HG03432 (cell line): ENCODE measurements at regions not wholly inside any gene's neighbourhood (a gene's known extent, or its start where the extent isn't known, plus 50 kb on each side); places are given as distances from the start of the nearest gene placed in this dataset.

Experiments used
- ATAC-seq: cut with Tn5 transposase; IDR thresholded peaks from one replicate; pipeline ENCODE4 v1.9.1; 2021; ENCODE audit warnings: mild to moderate bottlenecking, moderate library complexity; ENCODE audit not compliant: unreplicated experiment

- no peak for ATAC-seq
These were observed 73.9 kb upstream of the PIAS1 start for GRCh38 chr15:67980171-67980570.

- no peak for ATAC-seq
These were observed 73.1 kb upstream of the PIAS1 start for GRCh38 chr15:67980773-67981685.

GRCh38 chr15:67981848-67982247, 72.3 kb upstream of the PIAS1 start:
- ATAC-seq = no peak

DNA sequence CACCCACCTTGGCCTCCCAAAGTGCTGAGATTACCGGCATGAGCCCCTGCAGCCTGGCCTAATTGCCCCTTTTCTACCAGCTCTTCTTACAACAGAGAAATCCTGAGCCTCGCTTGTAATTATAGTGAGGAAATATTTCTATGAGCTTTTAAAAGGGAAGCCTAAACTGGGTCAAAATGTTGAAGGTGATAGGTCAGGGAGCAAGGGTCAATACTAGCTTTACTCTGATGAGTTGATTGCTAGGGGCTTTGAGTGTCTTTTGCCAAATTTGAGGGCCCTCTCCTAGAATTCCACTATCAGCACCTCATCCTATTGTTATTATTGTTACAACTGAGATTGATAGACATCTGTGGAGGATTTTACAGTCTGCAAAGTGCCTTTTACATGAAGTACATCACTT, 62.4 kb upstream of the PIAS1 start:
- no peak for ATAC-seq

GRCh38 chr15:67992411-67992810, 61.7 kb upstream of the PIAS1 start:
- ATAC-seq = no peak

DNA sequence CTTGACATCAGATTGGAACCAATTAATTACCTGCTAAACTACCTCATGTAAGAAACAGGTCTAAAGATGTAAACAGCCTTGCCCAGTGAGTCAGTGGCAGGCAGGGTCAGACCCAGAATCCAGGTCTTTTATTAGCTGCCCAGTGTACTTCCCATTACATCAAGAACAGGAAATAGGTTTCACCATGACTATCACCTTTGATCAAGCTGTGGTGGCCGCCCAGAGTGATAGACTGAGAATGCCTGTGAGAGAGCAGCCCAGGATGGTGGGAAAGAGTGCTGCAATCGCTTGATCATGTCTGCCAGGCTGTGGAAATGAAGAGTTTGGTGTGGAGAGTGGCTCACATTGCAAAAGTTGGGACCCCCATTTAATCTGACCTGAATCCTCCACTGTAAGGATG, 61.3 kb upstream of the PIAS1 start:
- ATAC-seq = no peak

GRCh38 chr15:67997996-67998395, 56.1 kb upstream of the PIAS1 start:
- ATAC-seq = no peak

DNA sequence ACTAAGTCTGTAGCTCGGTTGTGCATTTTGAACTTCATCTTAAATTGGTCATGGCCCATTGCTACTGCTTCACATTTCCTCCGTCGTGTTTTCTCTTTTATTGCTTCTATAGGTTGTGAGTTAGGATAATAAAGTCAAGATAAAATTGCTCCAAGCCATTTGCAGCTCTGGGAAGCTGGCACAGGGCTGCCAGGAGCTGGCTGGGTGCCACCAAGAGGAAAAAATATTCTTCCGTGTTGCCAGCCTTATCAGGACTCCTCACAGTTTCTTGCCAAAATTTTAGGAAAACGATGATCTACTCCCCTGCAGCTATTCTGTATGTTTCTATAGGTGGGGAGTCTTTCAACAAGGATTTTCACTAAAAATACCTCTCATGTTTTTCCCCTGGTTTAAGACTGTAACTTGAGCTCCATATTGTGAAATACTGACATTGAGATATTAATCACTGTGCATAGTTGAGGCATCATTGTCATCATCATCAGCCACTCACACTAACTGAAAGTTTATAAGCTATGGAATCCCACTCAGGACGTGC, 55.4 kb upstream of the PIAS1 start:
- no peak for ATAC-seq

GRCh38 chr15:67999320-68000100, 54.6 kb upstream of the PIAS1 start:
- no peak for ATAC-seq

GRCh38 chr15:68000754-68001153, 53.4 kb upstream of the PIAS1 start:
- no peak for ATAC-seq

GRCh38 chr15:68001811-68002210, 52.3 kb upstream of the PIAS1 start:
- ATAC-seq = no peak

DNA sequence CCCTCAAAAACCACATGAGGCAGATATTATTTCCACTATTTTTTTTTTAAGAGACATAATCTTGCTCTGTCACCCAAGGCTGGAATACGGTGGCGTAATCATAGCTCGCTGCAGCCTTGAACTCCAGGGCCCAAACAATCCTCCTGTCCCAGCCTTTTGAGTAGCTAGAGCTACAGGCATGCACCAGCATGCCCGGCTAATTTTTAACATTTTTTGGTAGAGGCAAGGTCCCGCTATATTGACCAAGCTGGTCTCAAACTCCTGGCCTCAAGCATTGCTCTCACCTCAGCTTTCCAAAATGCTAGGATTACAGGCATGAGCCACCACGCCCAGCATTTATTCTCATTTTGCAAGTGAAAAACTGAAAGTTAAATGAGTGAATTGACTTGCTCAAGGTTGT, 50.8 kb upstream of the PIAS1 start:
- no peak for ATAC-seq
